Immature natural killer cell (primary cell): ENCODE measurements at regions not wholly inside any gene's neighbourhood (a gene's known extent, or its start where the extent isn't known, plus 50 kb on each side); places are given as distances from the start of the nearest gene placed in this dataset.

Experiments
- DNase-seq, 3 donors: peaks; one replicate each; pipeline ENCODE4 v3.0.0; 2022; ENCODE audit warnings: mixed read lengths in 1 of 3
- H3K27ac Mint-ChIP-seq, 6 donors: one replicate each; pipeline ENCODE4 v1.8.0; 2020; ENCODE audit warnings: mixed read lengths in 6 of 6, mild to moderate bottlenecking in 5 of 6, inconsistent platforms in 4 of 6, moderate library complexity in 3 of 6
- H3K27me3 Mint-ChIP-seq, 3 donors: one replicate each; pipeline ENCODE4 v1.8.0; 2020 to 2021; ENCODE audit warnings: low read depth in 3 of 3, mild to moderate bottlenecking in 3 of 3, mixed read lengths in 3 of 3, moderate library complexity in 3 of 3, inconsistent platforms in 1 of 3
- H3K36me3 Mint-ChIP-seq, 3 donors: one replicate each; pipeline ENCODE4 v1.8.0; 2020; ENCODE audit warnings: mixed read lengths in 3 of 3, inconsistent platforms in 2 of 3, mild to moderate bottlenecking in 2 of 3
- H3K4me1 Mint-ChIP-seq, 2 donors: one replicate each; pipeline ENCODE4 v1.8.0; 2020; ENCODE audit warnings: inconsistent platforms in 2 of 2, mild to moderate bottlenecking in 2 of 2, mixed read lengths in 2 of 2, moderate library complexity in 1 of 2
- H3K4me3 Mint-ChIP-seq, 5 donors: one replicate each; pipeline ENCODE4 v1.8.0; 2020; ENCODE audit warnings: mild to moderate bottlenecking in 5 of 5, mixed read lengths in 5 of 5, inconsistent platforms in 3 of 5, moderate library complexity in 3 of 5
- H3K9me3 Mint-ChIP-seq, 6 donors: one replicate each; pipeline ENCODE4 v1.8.0; 2020; ENCODE audit warnings: mild to moderate bottlenecking in 6 of 6, mixed read lengths in 6 of 6, inconsistent platforms in 4 of 6, moderate library complexity in 3 of 6

DNA sequence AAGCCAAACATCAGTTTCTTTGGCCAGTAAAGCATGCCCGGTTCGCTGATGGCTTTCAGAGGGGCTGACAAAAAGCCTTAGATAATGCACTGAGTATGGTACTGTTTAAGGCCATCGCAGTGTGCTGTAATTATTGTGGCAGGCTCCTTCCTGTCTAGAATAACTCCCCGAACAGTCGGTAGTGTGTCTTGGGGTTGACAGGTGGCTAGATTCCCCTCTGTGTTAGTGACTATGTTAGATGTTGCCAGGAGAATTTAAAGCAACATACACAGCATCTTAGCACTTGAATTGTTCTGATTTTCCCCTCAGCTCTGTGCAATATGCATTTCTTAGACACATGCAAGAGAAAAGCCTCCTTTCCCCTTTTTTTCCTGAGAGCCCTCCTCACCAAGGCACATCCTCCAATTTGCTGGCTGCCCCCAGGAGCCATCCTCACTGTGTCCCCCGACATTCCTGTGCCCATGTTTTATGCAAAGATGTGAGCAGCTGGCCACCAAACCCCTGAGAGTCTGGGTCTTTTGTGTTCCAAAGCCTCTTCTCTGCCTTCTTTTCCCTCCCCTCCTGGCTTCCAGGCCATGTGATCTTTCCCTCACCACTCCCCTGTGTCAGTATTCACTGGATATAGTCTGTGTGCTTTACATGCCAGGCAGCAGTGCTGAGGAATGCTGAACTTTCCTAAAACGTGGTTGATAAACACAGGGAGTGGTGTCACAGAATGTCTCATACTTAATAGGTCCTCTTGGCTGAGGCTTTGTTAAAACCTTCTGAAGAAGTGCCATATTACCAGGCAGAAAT lies 331.5 kb downstream of the HRH4 start:
- H3K27me3 Mint-ChIP-seq: peaks cover 0 to 3% (median 2%) of the 10 kb centered on the region in 3 donors
- DNase-seq: no peak
- H3K9me3 Mint-ChIP-seq: peaks cover 0 to 7% (median 2%) of the 10 kb centered on the region in 6 donors
- H3K4me1 Mint-ChIP-seq: no peaks in the 10 kb centered on the region
- no peak overlapping the region for H3K4me3 Mint-ChIP-seq
- H3K36me3 Mint-ChIP-seq: no peaks in the 10 kb centered on the region
- no peak overlapping the region for H3K27ac Mint-ChIP-seq

DNA sequence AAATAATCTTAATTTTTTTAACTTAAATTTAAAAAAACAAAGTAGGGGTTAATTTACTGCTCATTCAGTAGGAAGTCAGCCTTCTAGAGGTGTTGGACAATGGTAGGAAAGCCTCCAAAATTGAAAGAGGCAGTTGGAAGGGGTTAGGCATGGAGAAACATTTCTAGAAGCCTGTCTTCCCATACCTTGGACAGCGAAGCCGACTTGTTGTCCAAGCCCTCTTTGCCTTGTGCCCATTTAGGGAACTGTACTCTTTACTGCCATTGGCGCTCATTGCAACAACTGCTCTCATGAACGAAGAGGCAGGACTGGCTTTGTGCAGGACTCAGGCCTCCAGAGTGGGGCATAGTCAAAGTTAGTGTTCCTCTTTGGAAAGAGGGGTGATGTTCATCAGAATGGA lies 333.3 kb downstream of the HRH4 start:
- no peaks in the 10 kb centered on the region for H3K4me1 Mint-ChIP-seq
- H3K27me3 Mint-ChIP-seq: peaks cover 0 to 3% (median 0%) of the 10 kb centered on the region in 3 donors
- no peak overlapping the region for H3K27ac Mint-ChIP-seq
- no peaks in the 10 kb centered on the region for H3K36me3 Mint-ChIP-seq
- H3K4me3 Mint-ChIP-seq: no peak overlapping the region
- peaks cover 0 to 10% (median 2%) of the 10 kb centered on the region in 6 donors for H3K9me3 Mint-ChIP-seq
- DNase-seq: no peak

DNA sequence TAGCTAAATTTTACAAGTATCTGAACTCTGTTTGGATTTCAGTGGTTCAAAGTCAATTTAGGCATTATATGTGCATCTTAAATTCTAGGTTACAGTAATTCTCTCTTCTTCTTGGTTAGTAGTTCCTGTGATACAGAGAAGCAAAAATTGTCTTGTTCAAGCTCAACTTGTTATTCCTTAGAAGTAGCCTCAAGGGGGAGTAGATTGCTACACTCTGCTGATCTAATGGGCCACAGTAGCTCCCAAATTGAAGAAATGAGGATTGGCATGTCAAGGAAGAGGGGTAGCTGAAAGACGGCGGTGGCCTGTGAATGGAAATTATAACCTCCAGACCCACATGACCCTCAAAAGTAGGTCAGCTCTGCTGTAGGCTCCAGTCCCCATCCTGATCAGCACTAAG lies 334.7 kb downstream of the HRH4 start:
- no peak for DNase-seq
- no peaks in the 10 kb centered on the region for H3K36me3 Mint-ChIP-seq
- H3K4me1 Mint-ChIP-seq: no peaks in the 10 kb centered on the region
- no peak overlapping the region for H3K4me3 Mint-ChIP-seq
- H3K27ac Mint-ChIP-seq: no peak overlapping the region
- peaks cover 0 to 10% (median 0%) of the 10 kb centered on the region in 6 donors for H3K9me3 Mint-ChIP-seq
- peaks cover 3 to 5% (median 5%) of the 10 kb centered on the region in 3 donors for H3K27me3 Mint-ChIP-seq

DNA sequence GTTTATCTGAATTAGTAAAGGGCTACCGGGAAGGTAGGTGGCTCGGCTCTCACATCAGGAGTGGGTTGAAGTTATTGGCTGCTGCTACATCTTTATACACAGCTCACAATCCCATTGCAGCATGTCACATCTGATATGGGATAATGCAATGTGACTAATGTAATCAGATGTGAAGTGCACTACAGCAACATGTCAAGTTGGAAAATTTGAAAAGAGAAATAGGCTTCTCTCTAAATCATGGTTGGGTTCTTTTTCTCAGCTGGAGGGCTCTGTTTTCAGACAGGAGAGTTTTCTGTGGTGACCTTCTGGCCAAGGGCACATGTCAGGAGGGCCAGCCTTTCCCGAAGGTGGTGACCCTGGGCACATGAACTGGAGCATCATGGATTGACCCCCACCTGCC lies 337.5 kb downstream of the HRH4 start:
- H3K27me3 Mint-ChIP-seq: peaks cover 3 to 8% (median 5%) of the 10 kb centered on the region in 3 donors
- no peaks in the 10 kb centered on the region for H3K36me3 Mint-ChIP-seq
- H3K27ac Mint-ChIP-seq: no peak overlapping the region
- no peaks in the 10 kb centered on the region for H3K4me1 Mint-ChIP-seq
- no peak for DNase-seq
- no peak overlapping the region for H3K4me3 Mint-ChIP-seq
- H3K9me3 Mint-ChIP-seq: peaks cover 0 to 8% (median 0%) of the 10 kb centered on the region in 6 donors

DNA sequence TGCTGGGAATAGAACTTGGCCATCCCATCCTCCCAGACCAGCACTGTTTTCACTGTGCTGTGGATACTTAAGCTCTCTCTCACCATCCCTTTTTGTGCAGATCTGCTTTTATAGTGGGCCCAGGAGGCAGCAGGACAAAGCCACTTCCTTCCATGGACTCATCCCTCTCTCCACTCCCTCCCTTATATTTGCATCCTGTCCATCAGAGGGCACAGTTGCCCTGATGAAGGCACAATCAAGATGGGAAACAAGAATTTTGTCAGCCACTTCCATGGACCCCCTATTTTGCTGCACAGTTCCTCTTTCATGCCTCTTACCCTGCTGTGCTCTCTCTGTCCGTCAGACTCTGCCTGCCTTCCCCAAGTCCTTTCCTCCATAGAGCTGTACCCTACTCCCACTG lies 338.7 kb downstream of the HRH4 start:
- no peak overlapping the region for H3K4me3 Mint-ChIP-seq
- H3K36me3 Mint-ChIP-seq: no peaks in the 10 kb centered on the region
- H3K4me1 Mint-ChIP-seq: no peaks in the 10 kb centered on the region
- no peak for DNase-seq
- H3K27me3 Mint-ChIP-seq: peaks cover 5 to 8% (median 5%) of the 10 kb centered on the region in 3 donors
- no peak overlapping the region for H3K27ac Mint-ChIP-seq
- H3K9me3 Mint-ChIP-seq: peaks cover 0 to 8% (median 0%) of the 10 kb centered on the region in 6 donors

DNA sequence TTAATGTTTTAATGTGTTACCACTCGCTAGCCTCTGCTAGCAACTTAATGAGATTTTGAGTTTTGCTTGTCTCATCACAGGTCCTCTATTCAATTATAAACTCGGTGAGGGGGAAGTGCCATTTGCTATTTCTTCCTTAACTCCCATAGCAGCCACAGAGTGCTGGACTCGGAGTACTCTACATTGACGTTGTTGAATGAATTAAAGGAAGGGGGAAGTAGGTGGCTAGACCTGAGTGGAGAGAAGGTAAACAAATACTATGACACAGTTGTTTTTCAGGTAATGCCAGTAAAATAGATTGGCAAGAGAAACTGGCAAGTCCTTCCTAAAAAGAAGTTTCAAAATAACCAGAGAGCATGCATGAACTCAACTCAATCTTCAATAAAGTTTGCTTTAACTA lies 339.3 kb downstream of the HRH4 start:
- no peak for DNase-seq
- Mint-ChIP-seq H3K36me3 (no peaks in the 10 kb centered on the region), H3K4me3 (no peak overlapping the region), H3K9me3 (peaks cover 0 to 8% (median 0%) of the 10 kb centered on the region in 6 donors), H3K4me1 (no peaks in the 10 kb centered on the region), H3K27me3 (peaks cover 5 to 8% (median 6%) of the 10 kb centered on the region in 3 donors), H3K27ac (no peak overlapping the region)

DNA sequence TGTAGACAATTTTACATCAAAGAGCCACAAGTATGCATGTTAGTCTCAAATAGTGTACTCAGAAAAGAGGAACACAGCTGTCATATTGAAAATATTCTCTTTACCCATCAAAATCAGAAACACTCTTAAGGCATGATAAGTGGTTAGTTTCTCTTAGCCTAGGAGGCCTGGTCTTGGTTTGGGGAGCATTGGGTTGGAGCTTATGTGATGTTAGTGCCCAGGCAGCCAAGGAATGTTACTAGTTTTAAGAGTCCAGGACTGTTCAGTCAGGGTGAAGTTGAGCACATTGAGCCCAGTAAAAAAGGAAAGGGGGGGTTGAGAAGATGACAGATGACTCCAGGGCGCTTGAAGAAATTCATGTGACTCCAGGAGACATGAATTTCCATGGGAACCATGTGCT lies 340.6 kb downstream of the HRH4 start:
- peaks cover 0 to 8% (median 0%) of the 10 kb centered on the region in 6 donors for H3K9me3 Mint-ChIP-seq
- no peak overlapping the region for H3K4me3 Mint-ChIP-seq
- peaks cover 5 to 6% (median 5%) of the 10 kb centered on the region in 3 donors for H3K27me3 Mint-ChIP-seq
- H3K27ac Mint-ChIP-seq: no peak overlapping the region
- H3K36me3 Mint-ChIP-seq: no peaks in the 10 kb centered on the region
- no peaks in the 10 kb centered on the region for H3K4me1 Mint-ChIP-seq
- DNase-seq: no peak

DNA sequence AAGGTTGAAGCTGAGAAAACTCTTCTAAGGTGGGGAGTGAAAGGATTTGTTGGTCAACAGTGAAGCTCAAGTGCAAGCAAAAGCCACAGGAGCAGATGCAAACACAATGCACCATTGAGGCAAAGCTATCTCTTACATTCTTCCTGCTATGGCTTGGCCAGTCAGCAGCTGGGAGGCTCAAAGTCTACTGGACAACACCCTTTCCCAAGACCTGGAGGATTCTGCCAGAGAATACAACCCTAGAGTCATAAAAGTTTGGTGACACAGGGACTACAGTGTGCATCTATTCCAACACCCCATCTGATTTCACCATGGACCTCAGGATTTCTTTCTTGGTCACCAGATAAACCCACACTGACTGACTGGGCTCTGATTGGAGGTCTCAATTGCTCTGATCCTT lies 342.0 kb downstream of the HRH4 start:
- H3K27ac Mint-ChIP-seq: no peak overlapping the region
- H3K4me1 Mint-ChIP-seq: no peaks in the 10 kb centered on the region
- peaks cover 5 to 8% (median 6%) of the 10 kb centered on the region in 3 donors for H3K27me3 Mint-ChIP-seq

DNA sequence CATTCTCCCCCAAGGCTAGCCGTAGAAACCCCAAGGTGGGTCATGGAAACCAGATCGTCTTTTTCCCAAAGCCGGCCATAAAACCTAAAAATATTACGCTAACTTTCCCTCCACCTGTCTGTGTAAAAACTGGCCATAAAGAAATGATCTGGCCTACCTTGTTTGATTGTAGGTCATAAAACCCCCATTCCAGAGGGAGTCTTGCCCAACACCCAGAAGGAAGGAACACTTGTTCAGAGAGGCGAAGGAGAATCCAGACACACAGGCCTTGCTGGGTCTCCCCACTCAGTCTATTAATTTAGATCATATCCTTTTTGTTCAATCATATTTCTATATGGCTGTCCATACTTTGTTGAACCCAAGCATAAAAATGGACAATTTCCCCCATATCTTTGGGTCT lies 344.7 kb downstream of the HRH4 start:
- Mint-ChIP-seq H3K36me3 (no peaks in the 10 kb centered on the region), H3K4me1 (no peaks in the 10 kb centered on the region), H3K9me3 (peaks cover 0 to 13% (median 6%) of the 10 kb centered on the region in 6 donors), H3K27me3 (peaks cover 0 to 6% (median 3%) of the 10 kb centered on the region in 3 donors), H3K27ac (no peak overlapping the region), H3K4me3 (no peak overlapping the region)
- no peak for DNase-seq

More for the DNA sequence above, 342.0 kb downstream of the HRH4 start:
- no peak for DNase-seq
- peaks cover 0 to 9% (median under 1%) of the 10 kb centered on the region in 6 donors for H3K9me3 Mint-ChIP-seq
- no peak overlapping the region for H3K4me3 Mint-ChIP-seq
- no peaks in the 10 kb centered on the region for H3K36me3 Mint-ChIP-seq

DNA sequence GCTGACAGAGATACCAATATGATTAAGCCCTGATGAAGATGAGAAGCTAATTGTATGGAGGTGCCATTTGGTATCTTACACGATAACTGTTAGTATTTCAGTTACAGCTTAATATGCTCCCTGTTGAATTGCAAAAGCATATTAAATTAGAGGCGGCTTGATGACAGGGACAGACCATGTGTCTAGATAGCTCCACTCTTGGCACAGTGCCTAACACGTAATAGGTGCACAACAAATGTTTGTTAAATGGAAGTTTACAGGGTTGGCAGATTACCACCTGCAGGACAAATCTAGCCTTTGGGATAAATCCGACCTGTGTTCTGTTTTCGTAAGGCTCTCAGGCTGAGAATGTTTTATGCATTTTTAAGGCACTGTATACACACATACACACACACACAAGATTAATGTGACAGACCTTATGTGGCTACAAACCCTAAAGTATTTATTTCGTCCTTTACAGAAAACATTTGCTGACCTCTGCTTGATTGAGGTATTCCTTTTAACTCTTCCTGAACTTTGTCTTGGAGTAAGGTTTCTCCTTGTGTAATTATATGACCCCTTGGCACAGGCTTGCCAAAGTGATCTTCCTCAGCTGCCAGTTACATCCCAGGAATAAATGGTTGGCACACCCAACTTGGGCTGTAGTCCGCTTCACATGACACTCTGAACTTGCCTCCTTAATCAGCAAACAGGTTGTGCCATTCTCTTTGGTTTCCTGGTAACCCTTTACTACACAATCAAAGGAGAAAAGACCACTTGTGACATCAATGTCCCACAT lies 348.9 kb downstream of the HRH4 start:
- Mint-ChIP-seq H3K27ac (no peak overlapping the region), H3K27me3 (peaks cover 0 to 3% (median 0%) of the 10 kb centered on the region in 3 donors), H3K4me1 (no peaks in the 10 kb centered on the region), H3K9me3 (peaks cover 0 to 13% (median 7%) of the 10 kb centered on the region in 6 donors), H3K4me3 (no peak overlapping the region), H3K36me3 (no peaks in the 10 kb centered on the region)
- no peak for DNase-seq

DNA sequence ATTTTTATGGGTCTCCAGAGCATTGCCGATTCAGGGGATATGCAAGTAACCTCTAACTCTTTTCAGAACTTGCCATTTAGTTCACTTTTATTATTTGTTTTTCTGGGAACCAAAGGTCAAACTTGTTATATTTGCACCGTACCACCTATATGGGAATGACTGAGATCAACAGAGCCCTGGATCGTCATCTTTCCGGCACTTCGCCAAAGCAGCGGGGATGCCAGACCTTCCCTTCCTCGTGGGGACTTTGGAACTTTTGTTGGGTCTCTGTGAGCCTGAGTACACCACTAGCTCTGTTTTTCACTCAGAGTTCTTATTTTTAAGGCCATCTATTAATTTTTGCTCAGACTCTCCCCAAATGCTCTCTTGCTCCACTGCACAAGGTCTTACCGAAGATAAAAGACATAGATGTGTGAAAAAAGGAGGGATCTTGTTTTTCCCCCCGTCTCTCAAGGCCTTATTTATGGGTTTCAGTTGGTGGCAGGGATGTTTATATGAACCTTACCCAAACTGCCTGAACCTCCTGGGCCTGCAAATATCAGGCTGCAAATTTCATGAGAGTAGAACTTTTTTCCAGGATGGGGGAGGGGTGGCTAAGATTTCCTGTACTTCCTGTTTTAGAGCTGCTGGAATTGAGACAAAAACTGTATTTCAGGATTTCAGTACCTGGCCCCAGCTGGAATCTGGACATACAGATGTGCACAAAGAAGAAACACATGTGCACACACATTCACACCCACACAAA lies 350.3 kb downstream of the HRH4 start:
- no peaks in the 10 kb centered on the region for H3K36me3 Mint-ChIP-seq
- no peak overlapping the region for H3K4me3 Mint-ChIP-seq
- H3K9me3 Mint-ChIP-seq: peaks cover 0 to 13% (median 7%) of the 10 kb centered on the region in 6 donors
- H3K27me3 Mint-ChIP-seq: peaks cover 0 to 3% (median 0%) of the 10 kb centered on the region in 3 donors
- no peak for DNase-seq
- no peaks in the 10 kb centered on the region for H3K4me1 Mint-ChIP-seq
- H3K27ac Mint-ChIP-seq: no peak overlapping the region

DNA sequence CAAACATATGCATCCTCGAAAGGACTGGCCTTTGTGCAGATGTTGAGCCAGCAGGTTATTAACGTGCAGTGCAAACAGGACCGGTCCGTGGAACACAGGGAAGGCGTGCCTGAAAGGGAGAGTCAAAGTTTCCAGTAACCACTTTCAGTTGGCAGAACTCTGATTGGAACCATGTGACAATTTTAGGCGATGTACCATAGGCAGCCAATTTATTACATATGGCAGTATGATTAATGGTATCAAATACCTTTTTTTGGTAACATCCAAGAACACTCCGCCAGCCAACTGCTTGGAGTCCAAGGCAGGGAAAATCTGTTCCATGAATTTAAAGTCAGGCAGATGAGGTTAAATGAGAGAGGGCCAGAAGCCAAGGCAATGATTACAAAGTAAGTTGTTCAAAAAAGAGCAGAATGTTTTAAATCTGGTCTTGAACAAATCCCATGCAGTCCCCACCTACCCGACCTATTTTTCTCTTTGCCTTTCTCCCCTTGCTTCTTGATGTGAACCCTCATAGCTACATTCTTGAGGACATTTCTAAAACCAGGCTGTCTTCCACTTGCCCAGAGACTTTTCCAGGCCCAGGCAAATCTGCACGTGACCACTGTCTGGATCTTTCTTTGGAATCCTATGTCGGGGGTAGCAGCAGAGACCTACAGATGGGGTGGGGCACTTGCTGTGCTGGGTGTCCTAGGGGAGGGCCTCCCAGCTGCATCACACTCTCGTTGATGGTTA lies 351.7 kb downstream of the HRH4 start:
- H3K4me3 Mint-ChIP-seq: no peak overlapping the region
- no peaks in the 10 kb centered on the region for H3K4me1 Mint-ChIP-seq
- peaks cover 0 to under 1% (median 0%) of the 10 kb centered on the region in 3 donors for H3K27me3 Mint-ChIP-seq
- no peak overlapping the region for H3K27ac Mint-ChIP-seq
- no peaks in the 10 kb centered on the region for H3K36me3 Mint-ChIP-seq
- peaks cover 0 to 13% (median 5%) of the 10 kb centered on the region in 6 donors for H3K9me3 Mint-ChIP-seq
- no peak for DNase-seq

DNA sequence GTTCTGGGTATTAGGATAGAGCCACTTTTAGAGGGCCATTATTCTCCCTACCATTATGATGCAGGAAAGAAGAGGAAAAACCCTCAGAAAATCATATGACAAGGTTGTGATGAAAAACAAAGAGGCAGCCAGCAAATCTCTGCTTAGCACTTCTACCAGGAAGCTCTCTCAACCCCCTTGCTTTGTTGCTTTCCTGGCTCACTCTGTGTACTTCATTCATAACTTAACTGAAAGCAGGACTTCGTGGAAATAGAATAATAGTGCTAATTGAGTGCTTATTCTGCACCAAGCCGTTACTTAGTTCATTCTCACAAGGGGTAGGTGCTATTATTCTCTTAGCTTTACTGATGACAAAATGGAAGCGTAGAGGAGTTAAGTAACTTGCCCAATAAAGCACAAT lies 354.1 kb downstream of the HRH4 start:
- Mint-ChIP-seq H3K27ac (no peak overlapping the region), H3K36me3 (no peaks in the 10 kb centered on the region), H3K4me3 (no peak overlapping the region), H3K27me3 (peaks cover 0 to 2% (median 0%) of the 10 kb centered on the region in 3 donors), H3K4me1 (no peaks in the 10 kb centered on the region), H3K9me3 (peaks cover 0 to 6% (median 1%) of the 10 kb centered on the region in 6 donors)
- DNase-seq: no peak
